ENCODE measurements at regions not wholly inside any gene's neighbourhood (a gene's known extent, or its start where the extent isn't known, plus 50 kb on each side); places are given as distances from the start of the nearest gene placed in this dataset.

DNA sequence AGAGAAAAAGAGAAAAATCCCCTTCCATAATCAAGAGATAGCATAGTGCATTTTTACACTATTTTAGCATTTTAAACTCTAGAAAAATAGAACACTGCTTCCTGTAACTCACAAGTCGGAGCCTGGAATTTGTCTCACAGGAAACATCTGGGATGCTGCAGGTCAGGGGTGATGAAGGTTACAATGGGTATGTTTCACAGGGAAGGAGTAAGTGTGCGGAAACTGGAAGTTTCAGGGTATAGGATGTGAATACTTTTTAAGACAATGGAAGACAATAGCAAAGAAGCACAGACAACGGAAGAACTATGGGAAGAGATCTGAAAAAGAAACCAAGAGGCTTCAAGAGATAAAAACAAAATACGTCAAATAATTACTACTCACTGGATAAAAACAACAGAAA, 361.0 kb upstream of the MARCKS start:
- TF ChIP-seq CTCF (IDR thresholded peaks at IDR 0.05; ENCODE audit: low read depth, low read length) (no peak), MYC (IDR thresholded peaks at IDR 0.05; ENCODE audit: low read depth, low read length) (no peak), POLR2A (IDR thresholded peaks at IDR 0.05; ENCODE audit: extremely low read depth, insufficient read length) (no peak)
- TF ChIP-seq, protein P1, sequence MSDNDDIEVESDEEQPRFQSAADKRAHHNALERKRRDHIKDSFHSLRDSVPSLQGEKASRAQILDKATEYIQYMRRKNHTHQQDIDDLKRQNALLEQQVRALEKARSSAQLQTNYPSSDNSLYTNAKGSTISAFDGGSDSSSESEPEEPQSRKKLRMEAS (IDR thresholded peaks at IDR 0.05; ENCODE audit: low read depth, low read length) = no peak
- DNase-seq (ENCODE audit: low read depth) = no peak
- H3K4me3 ChIP-seq (ENCODE audit: low read depth, low read length) = no peak overlapping the region

- no peak overlapping the region for H3K4me3 ChIP-seq (ENCODE audit: low read depth, low read length)
- TF ChIP-seq, protein P1 (IDR thresholded peaks at IDR 0.05; ENCODE audit: low read depth, low read length) = no peak
- TF ChIP-seq CTCF (IDR thresholded peaks at IDR 0.05; ENCODE audit: low read depth, low read length) (no peak), MYC (IDR thresholded peaks at IDR 0.05; ENCODE audit: low read depth, low read length) (no peak), POLR2A (IDR thresholded peaks at IDR 0.05; ENCODE audit: extremely low read depth, insufficient read length) (no peak)
- DNase-seq (ENCODE audit: low read depth) = no peak
Observed at GRCh38 chr6:113500221-113500620, 356.9 kb upstream of the MARCKS start.

- no peak for DNase-seq (ENCODE audit: low read depth)
- no peak overlapping the region for H3K4me3 ChIP-seq (ENCODE audit: low read depth, low read length)
- TF ChIP-seq MYC (IDR thresholded peaks at IDR 0.05; ENCODE audit: low read depth, low read length) = no peak
- no peak for TF ChIP-seq POLR2A (IDR thresholded peaks at IDR 0.05; ENCODE audit: extremely low read depth, insufficient read length)
- no peak for TF ChIP-seq CTCF (IDR thresholded peaks at IDR 0.05; ENCODE audit: low read depth, low read length)
- TF ChIP-seq, protein P1 (IDR thresholded peaks at IDR 0.05; ENCODE audit: low read depth, low read length) = no peak
Observed at GRCh38 chr6:113505084-113505699, 352.0 kb upstream of the MARCKS start.

DNA sequence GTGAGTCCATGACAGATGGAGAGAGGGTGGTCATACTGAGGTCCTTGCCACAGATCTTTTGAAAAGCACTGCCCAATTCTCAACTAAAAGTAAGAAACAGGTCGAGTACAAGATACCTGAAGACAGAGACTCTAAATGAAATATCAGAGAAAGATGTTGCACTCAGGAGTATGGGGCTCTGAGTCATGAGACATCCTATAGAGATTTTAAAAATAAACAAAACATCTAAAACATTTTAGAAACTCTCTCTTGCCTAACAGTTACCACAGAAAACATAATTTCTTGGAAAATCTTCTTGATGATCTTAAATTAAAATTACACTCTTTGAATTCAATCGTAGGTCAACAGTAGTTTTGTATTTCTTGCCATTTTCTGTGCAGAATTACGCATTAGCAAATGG, 348.9 kb upstream of the MARCKS start:
- no peak overlapping the region for H3K4me3 ChIP-seq (ENCODE audit: low read depth, low read length)
- DNase-seq (ENCODE audit: low read depth) = no peak
- TF ChIP-seq POLR2A (IDR thresholded peaks at IDR 0.05; ENCODE audit: extremely low read depth, insufficient read length) = no peak
- TF ChIP-seq, protein P1 (IDR thresholded peaks at IDR 0.05; ENCODE audit: low read depth, low read length) = no peak
- TF ChIP-seq MYC (IDR thresholded peaks at IDR 0.05; ENCODE audit: low read depth, low read length) = no peak
- TF ChIP-seq CTCF (IDR thresholded peaks at IDR 0.05; ENCODE audit: low read depth, low read length) = no peak

DNA sequence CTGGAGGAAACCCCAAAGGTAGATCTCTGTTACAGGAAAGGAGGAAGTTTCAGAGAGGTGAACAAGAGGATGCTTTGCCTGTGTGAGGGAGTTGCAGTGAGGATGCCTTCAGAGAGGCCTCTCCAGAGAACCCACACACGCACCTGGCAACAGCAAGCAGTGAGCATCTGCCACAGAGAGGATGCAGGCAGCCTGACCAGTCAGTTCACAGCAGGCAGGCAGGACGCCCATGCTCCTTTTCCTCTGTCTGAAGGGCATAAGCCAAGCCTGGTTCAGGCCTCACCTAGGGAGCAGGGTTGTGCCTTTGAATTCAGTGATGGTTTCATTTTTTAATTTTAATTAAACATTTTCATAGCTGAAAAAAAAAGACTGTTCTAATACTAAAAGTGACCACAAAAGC, 346.0 kb upstream of the MARCKS start:
- DNase-seq (ENCODE audit: low read depth) = no peak
- H3K4me3 ChIP-seq (ENCODE audit: low read depth, low read length) = no peak overlapping the region
- no peak for TF ChIP-seq CTCF (IDR thresholded peaks at IDR 0.05; ENCODE audit: low read depth, low read length)
- TF ChIP-seq MYC (IDR thresholded peaks at IDR 0.05; ENCODE audit: low read depth, low read length) = no peak
- no peak for TF ChIP-seq POLR2A (IDR thresholded peaks at IDR 0.05; ENCODE audit: extremely low read depth, insufficient read length)
- TF ChIP-seq, protein P1 (IDR thresholded peaks at IDR 0.05; ENCODE audit: low read depth, low read length) = no peak

All from NB4 (cell line).